MM.1S (cell line): ENCODE measurements at regions not wholly inside any gene's neighbourhood (a gene's known extent, or its start where the extent isn't known, plus 50 kb on each side); places are given as distances from the start of the nearest gene placed in this dataset.

Source experiments
- CTCF ChIP-seq: fragments of 300-600 bp; sonication (generic); IDR thresholded peaks from 2 replicates; pipeline ENCODE4 v1.5.1; 2016; ENCODE audit warnings: antibody characterized with exemption, low read length, mixed read lengths
- EZH2 ChIP-seq: fragments of 300-600 bp; sonication (generic); optimal IDR thresholded peaks from 2 replicates; pipeline ENCODE3; 2017; ENCODE audit warnings: low read depth, mild to moderate bottlenecking, antibody characterized with exemption, low read length, mixed read lengths

- TF ChIP-seq EZH2: no peak
- TF ChIP-seq CTCF: no peak
Measured at GRCh38 chr14:38385836-38386235, 129.9 kb upstream of the CLEC14A start.
